Sigmoid colon (tissue), 6 donors: ENCODE measurements at regions not wholly inside any gene's neighbourhood (a gene's known extent, or its start where the extent isn't known, plus 50 kb on each side); places are given as distances from the start of the nearest gene placed in this dataset.

Experiments used
- DNase-seq: peaks from one replicate; pipeline ENCODE4 v3.0.0-alpha.2; 2019
- H3K27ac ChIP-seq, 4 donors: fragments of 200-600 bp; sonication (generic); one replicate each; pipeline ENCODE4 v1.5.1; 2016 to 2019; ENCODE audit warnings: mild to moderate bottlenecking in 1 of 4
- H3K27me3 ChIP-seq, 3 donors: fragments of 200-600 bp; sonication (generic); one replicate each; pipeline ENCODE4 v1.5.1; 2019; ENCODE audit warnings: mild to moderate bottlenecking in 1 of 3
- H3K36me3 ChIP-seq, 4 donors: fragments of 200-600 bp; sonication (generic); one replicate each; pipeline ENCODE4 v1.5.1; 2016 to 2019
- H3K4me1 ChIP-seq, 4 donors: fragments of 200-600 bp; sonication (generic); one replicate each; pipeline ENCODE4 v1.5.1; 2017 to 2019
- H3K4me3 ChIP-seq, 4 donors: fragments of 200-600 bp; sonication (generic); one replicate each; pipeline ENCODE4 v1.5.1; 2017 to 2019; ENCODE audit warnings: mild to moderate bottlenecking in 2 of 4, moderate library complexity in 1 of 4
- H3K9me3 ChIP-seq, 4 donors: fragments of 200-600 bp in 3 of 4; sonication (generic) in 3 of 4; one replicate each; pipeline versions ENCODE4 v1.5.1 to v1.6.1; 2013 to 2019
- CTCF ChIP-seq, 4 experiments: fragments of 450-650 bp in 3 of 4; fragments of 200-600 bp in 1 of 4; IDR thresholded peaks; one replicate each; pipeline ENCODE4 v1.5.1; 2016 to 2019; ENCODE audit warnings: antibody characterized with exemption in 4 of 4, mild to moderate bottlenecking in 3 of 4, moderate library complexity in 2 of 4
- EP300 ChIP-seq, 4 donors: sonication (generic); formaldehyde crosslinking; IDR thresholded peaks; one replicate each; pipeline ENCODE4 v1.6.1; 2017; ENCODE audit warnings: antibody characterized with exemption in 4 of 4
- POLR2A ChIP-seq, 2 donors: fragments of 450-650 bp; IDR thresholded peaks; one replicate each; pipeline ENCODE4 v1.6.1; 2016; ENCODE audit warnings: antibody characterized with exemption in 2 of 2, mild to moderate bottlenecking in 2 of 2, moderate library complexity in 2 of 2
- POLR2AphosphoS5 ChIP-seq, 4 donors: sonication (generic); formaldehyde crosslinking; IDR thresholded peaks; one replicate each; pipeline ENCODE4 v1.6.1; 2017; ENCODE audit warnings: antibody characterized with exemption in 4 of 4
- WGBS, 2 donors: extraction: QIAGEN DNeasy Blood & Tissue Kit; methylation state at CpG; one replicate each; pipeline ENCODE4 v1.1.7; 2013; 5-methylcytosine and 5-hydroxymethylcytosine counted together
- intact Hi-C: fragments of 100-400 bp; cut with DNase I; formaldehyde crosslinking; loops from one replicate; pipeline ENCODE4 v1.15.1; 2023
- donor health status: healthy with polysubstance abuse.
- donor health status: healthy.

DNA sequence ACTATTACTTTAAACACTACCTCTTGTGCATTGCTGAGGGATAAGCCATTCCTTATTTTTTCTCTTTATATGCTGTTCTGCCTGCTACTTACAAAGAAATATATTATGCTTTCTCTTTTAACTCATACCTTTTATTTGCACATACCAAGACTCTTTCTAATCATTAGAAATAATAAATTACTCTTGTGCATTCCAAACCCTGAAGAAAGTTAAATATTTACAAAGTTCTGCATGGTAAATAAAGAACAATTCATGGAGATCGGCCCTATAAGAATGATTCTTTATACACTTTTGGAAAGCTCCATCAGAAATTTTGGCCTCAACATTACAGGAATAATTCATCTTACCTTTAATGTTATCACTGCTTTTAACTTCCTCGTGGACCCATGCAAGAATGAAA, 86.7 kb upstream of the PALMD start:
- no peaks in the 10 kb centered on the region for H3K9me3 ChIP-seq
- DNase-seq = no peak
- no peaks in the 10 kb centered on the region for H3K36me3 ChIP-seq
- no peak for TF ChIP-seq POLR2A (IDR thresholded peaks at IDR 0.05)
- TF ChIP-seq CTCF (IDR thresholded peaks at IDR 0.05) = no peak
- TF ChIP-seq POLR2AphosphoS5 (IDR thresholded peaks at IDR 0.05) = no peak
- TF ChIP-seq EP300 (IDR thresholded peaks at IDR 0.05) = no peak
- no peaks in the 10 kb centered on the region for H3K27me3 ChIP-seq
- intact Hi-C loops = no loop called here
- 33 to 68% methylated on average over 2 of the region's 2 CpGs for WGBS, 2 donors
- H3K4me1 ChIP-seq = no peaks in the 10 kb centered on the region
- H3K4me3 ChIP-seq = no peak overlapping the region
- no peak overlapping the region for H3K27ac ChIP-seq

GRCh38 chr1:99560207-99561040, 85.5 kb upstream of the PALMD start:
- Histone ChIP-seq H3K27ac (no peak overlapping the region), H3K27me3 (no peaks in the 10 kb centered on the region), H3K4me1 (no peaks in the 10 kb centered on the region), H3K4me3 (no peak overlapping the region), H3K9me3 (no peaks in the 10 kb centered on the region), H3K36me3 (no peaks in the 10 kb centered on the region)
- DNase-seq = no peak
- TF ChIP-seq CTCF (IDR thresholded peaks at IDR 0.05) = no peak
- TF ChIP-seq POLR2A (IDR thresholded peaks at IDR 0.05) = no peak
- TF ChIP-seq EP300 (IDR thresholded peaks at IDR 0.05) = no peak
- TF ChIP-seq POLR2AphosphoS5 (IDR thresholded peaks at IDR 0.05) = no peak
- intact Hi-C loops = no loop called here
- WGBS, 2 donors = 79 to 85% methylated on average over 3 of the region's 3 CpGs

DNA sequence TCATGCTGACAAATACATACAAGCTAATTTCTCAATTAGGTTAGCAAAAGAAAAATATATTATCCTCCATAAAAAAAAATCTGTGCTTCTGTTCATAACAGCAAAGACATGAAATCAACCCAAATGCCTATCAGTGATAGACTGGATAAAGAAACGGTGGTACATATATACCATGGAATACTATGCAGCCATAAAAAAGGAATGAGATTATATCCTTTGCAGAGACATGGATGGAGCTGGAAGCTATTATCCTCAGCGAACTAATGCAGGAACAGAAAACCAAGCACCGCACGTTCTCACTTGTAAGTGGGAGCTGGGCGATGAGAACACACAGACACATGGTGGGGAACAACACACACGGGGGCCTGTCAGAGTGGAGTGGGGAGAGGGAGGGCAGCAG, 84.0 kb upstream of the PALMD start:
- intact Hi-C loops = no loop called here
- TF ChIP-seq POLR2AphosphoS5 (IDR thresholded peaks at IDR 0.05) = no peak
- no peak for TF ChIP-seq EP300 (IDR thresholded peaks at IDR 0.05)
- no peak for TF ChIP-seq CTCF (IDR thresholded peaks at IDR 0.05)
- TF ChIP-seq POLR2A (IDR thresholded peaks at IDR 0.05) = no peak
- no peaks in the 10 kb centered on the region for H3K36me3 ChIP-seq
- no peaks in the 10 kb centered on the region for H3K4me1 ChIP-seq
- peaks cover 0 to 2% (median 0%) of the 10 kb centered on the region in 4 donors for H3K9me3 ChIP-seq
- DNase-seq = no peak
- no peak overlapping the region for H3K4me3 ChIP-seq
- H3K27me3 ChIP-seq = no peaks in the 10 kb centered on the region
- no peak overlapping the region for H3K27ac ChIP-seq
- 95% methylated on average over 6 of the region's 6 CpGs for WGBS, 2 donors

DNA sequence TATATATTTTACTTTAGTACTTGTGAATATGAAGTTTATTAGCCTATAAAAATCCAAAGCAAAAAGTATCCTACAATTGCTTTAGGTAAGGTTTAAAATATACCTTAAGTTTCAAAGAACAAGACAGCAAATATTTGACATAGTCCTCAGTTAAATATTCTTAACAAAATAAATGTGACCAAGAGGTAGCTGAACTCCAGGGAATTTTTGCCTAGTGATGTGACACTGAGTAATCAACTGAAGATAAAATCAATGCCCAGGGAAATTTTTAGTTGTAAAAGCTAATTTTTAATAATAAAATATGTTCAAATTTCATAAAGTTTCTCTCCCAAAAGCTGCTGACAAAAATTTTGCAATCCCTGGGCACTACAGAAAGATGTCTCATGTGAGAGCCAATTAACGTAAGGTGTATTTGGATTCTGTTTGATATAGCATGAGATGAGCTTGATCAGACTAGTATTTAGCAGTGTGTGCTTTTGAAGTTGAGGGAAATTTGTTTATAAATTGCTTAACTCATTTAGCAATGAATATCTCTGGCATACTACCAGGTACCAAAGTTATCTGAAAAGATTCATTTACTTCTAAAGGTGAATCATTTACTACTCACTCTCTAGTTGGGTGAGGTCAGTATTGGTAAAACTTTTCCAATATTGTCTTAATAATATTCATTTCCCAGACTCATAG, 80.2 kb upstream of the PALMD start:
- 87 to 93% methylated on average over 1 of the region's 1 CpG for WGBS, 2 donors

More for the DNA sequence above, 80.2 kb upstream of the PALMD start:
- Histone ChIP-seq H3K4me3 (no peak overlapping the region), H3K27me3 (no peaks in the 10 kb centered on the region), H3K4me1 (no peaks in the 10 kb centered on the region), H3K36me3 (no peaks in the 10 kb centered on the region), H3K9me3 (peaks cover 0 to 2% (median 0%) of the 10 kb centered on the region in 4 donors), H3K27ac (no peak overlapping the region)
- TF ChIP-seq CTCF (IDR thresholded peaks at IDR 0.05) (no peak), EP300 (IDR thresholded peaks at IDR 0.05) (no peak), POLR2A (IDR thresholded peaks at IDR 0.05) (no peak), POLR2AphosphoS5 (IDR thresholded peaks at IDR 0.05) (no peak)
- DNase-seq = no peak
- intact Hi-C loops = no loop called here
